SK-N-SH treated with all-trans-retinoic acid at 6 μM for 48 hours (cell line): ENCODE measurements at regions not wholly inside any gene's neighbourhood (a gene's known extent, or its start where the extent isn't known, plus 50 kb on each side); places are given as distances from the start of the nearest gene placed in this dataset.

ENCODE experiments used
- ATAC-seq: fragments of 200-7000 bp; cut with Tn5 transposase; 3 replicates; pipeline ENCODE4 v1.9.1; 2020; ENCODE audit warnings: mild to moderate bottlenecking, moderate library complexity
- BACH2 ChIP-seq: fragments of 250-450 bp; sonication (Bioruptor Pico); IDR thresholded peaks from 2 replicates; pipeline ENCODE4 v1.9.0; 2021; ENCODE audit warnings: mild to moderate bottlenecking, borderline replicate concordance
- CREB5 ChIP-seq: fragments of 250-450 bp; sonication (Bioruptor Pico); IDR thresholded peaks from 2 replicates; pipeline ENCODE4 v1.5.1; 2020; ENCODE audit warnings: low read depth, mild to moderate bottlenecking, moderate library complexity
- CSRNP3 ChIP-seq: fragments of 250-450 bp; sonication (Bioruptor Pico); IDR thresholded peaks from 2 replicates; pipeline ENCODE4 v1.5.1; 2021; ENCODE audit warnings: mild to moderate bottlenecking, moderate library complexity
- ESRRG ChIP-seq: fragments of 250-450 bp; sonication (Bioruptor Pico); IDR thresholded peaks from 2 replicates; pipeline ENCODE4 v1.6.1; 2021; ENCODE audit warnings: mild to moderate bottlenecking
- GLIS3 ChIP-seq: fragments of 250-450 bp; sonication (Bioruptor Pico); IDR thresholded peaks from 2 replicates; pipeline ENCODE4 v1.5.0; 2020; ENCODE audit warnings: mild to moderate bottlenecking, moderate library complexity
- ISL1 ChIP-seq: fragments of 250-450 bp; sonication (Bioruptor Pico); IDR thresholded peaks from 2 replicates; pipeline ENCODE4 v2.1.2; 2022; ENCODE audit warnings: mild to moderate bottlenecking, moderate library complexity
- OSR1 ChIP-seq: fragments of 250-450 bp; sonication (Bioruptor Pico); IDR thresholded peaks from 2 replicates; pipeline ENCODE4 v1.8.0; 2022; ENCODE audit warnings: moderate library complexity, mild to moderate bottlenecking, inconsistent platforms
- PATZ1 ChIP-seq: fragments of 250-450 bp; sonication (Bioruptor Pico); IDR thresholded peaks from 2 replicates; pipeline ENCODE4 v1.8.0; 2020; ENCODE audit warnings: mild to moderate bottlenecking, moderate library complexity, borderline replicate concordance
- POU6F1 ChIP-seq: fragments of 250-450 bp; sonication (Bioruptor Pico); IDR thresholded peaks from 2 replicates; pipeline ENCODE4 v1.8.0; 2021; ENCODE audit warnings: low read depth, mild to moderate bottlenecking, moderate library complexity, borderline replicate concordance
- PPARA ChIP-seq: fragments of 250-450 bp; sonication (Bioruptor Pico); IDR thresholded peaks from 2 replicates; pipeline ENCODE4 v1.5.0; 2020; ENCODE audit warnings: mild to moderate bottlenecking, borderline replicate concordance
- RARB ChIP-seq: fragments of 250-450 bp; sonication (Bioruptor Pico); IDR thresholded peaks from 2 replicates; pipeline ENCODE4 v1.8.0; 2021; ENCODE audit warnings: mild to moderate bottlenecking, moderate library complexity
- SNAI2 ChIP-seq: fragments of 250-450 bp; sonication (Bioruptor Pico); IDR thresholded peaks from 2 replicates; pipeline ENCODE4 v1.5.0; 2020; ENCODE audit warnings: mild to moderate bottlenecking, moderate library complexity
- TCF4 ChIP-seq: fragments of 250-450 bp; sonication (Bioruptor Pico); IDR thresholded peaks from 2 replicates; pipeline ENCODE4 v1.8.0; 2021; ENCODE audit warnings: mild to moderate bottlenecking, moderate library complexity, borderline replicate concordance
- TOX ChIP-seq: fragments of 250-450 bp; sonication (Bioruptor Pico); IDR thresholded peaks from 2 replicates; pipeline ENCODE4 v1.8.0; 2021; ENCODE audit warnings: mild to moderate bottlenecking, moderate library complexity, borderline replicate concordance
- ZC3H10 ChIP-seq: fragments of 250-450 bp; sonication (Bioruptor Pico); IDR thresholded peaks from 2 replicates; pipeline ENCODE4 v1.5.1; 2021; ENCODE audit warnings: mild to moderate bottlenecking, moderate library complexity
- ZFP3 ChIP-seq: fragments of 250-450 bp; sonication (Bioruptor Pico); IDR thresholded peaks from 2 replicates; pipeline ENCODE4 v1.5.0; 2020; ENCODE audit warnings: mild to moderate bottlenecking, moderate library complexity
- ZFP30 ChIP-seq: fragments of 450-650 bp; formaldehyde crosslinking; IDR thresholded peaks from 2 replicates; pipeline ENCODE4 v1.5.0; 2022; ENCODE audit warnings: mild to moderate bottlenecking, moderate library complexity
- ZNF70 ChIP-seq: fragments of 450-650 bp; formaldehyde crosslinking; IDR thresholded peaks from 2 replicates; pipeline ENCODE4 v1.5.0; 2020; ENCODE audit warnings: mild to moderate bottlenecking, moderate library complexity
- ZNF8 ChIP-seq: fragments of 450-650 bp; formaldehyde crosslinking; IDR thresholded peaks from 2 replicates; pipeline ENCODE4 v1.5.0; 2020; ENCODE audit warnings: mild to moderate bottlenecking, moderate library complexity

GRCh38 chr3:175919133-175919532 is 1060.0 kb downstream of the NAALADL2 start (continued):
- TF ChIP-seq CSRNP3 (CRISPR knock-in tag) (no peak), POU6F1 (no peak)

- no peak for ATAC-seq
- TF ChIP-seq TOX (CRISPR knock-in tag) = no peak
- no peak for TF ChIP-seq CREB5
- no peak for TF ChIP-seq BACH2
- no peak for TF ChIP-seq ZNF8
- TF ChIP-seq ZNF70 (CRISPR knock-in tag) = no peak
- no peak for TF ChIP-seq ISL1
- TF ChIP-seq ZFP3 (CRISPR knock-in tag) = no peak
- no peak for TF ChIP-seq TCF4 (CRISPR knock-in tag)
- TF ChIP-seq OSR1 = no peak
- TF ChIP-seq SNAI2 = no peak
- no peak for TF ChIP-seq POU6F1
- no peak for TF ChIP-seq PPARA (CRISPR knock-in tag)
- no peak for TF ChIP-seq CSRNP3 (CRISPR knock-in tag)
- no peak for TF ChIP-seq RARB (CRISPR knock-in tag)
- no peak for TF ChIP-seq ZFP30 (CRISPR knock-in tag)
- no peak for TF ChIP-seq GLIS3 (CRISPR knock-in tag)
These were observed 1057.2 kb downstream of the NAALADL2 start for GRCh38 chr3:175916191-175916934.

GRCh38 chr3:175914785-175915184 is 1055.7 kb downstream of the NAALADL2 start:
- TF ChIP-seq PATZ1 (CRISPR knock-in tag) = no peak
- no peak for TF ChIP-seq ESRRG (CRISPR knock-in tag)
- no peak for TF ChIP-seq ZC3H10 (CRISPR knock-in tag)
- TF ChIP-seq GLIS3 (CRISPR knock-in tag) = no peak
- TF ChIP-seq POU6F1 = no peak
- TF ChIP-seq SNAI2 = no peak
- no peak for TF ChIP-seq OSR1
- no peak for TF ChIP-seq PPARA (CRISPR knock-in tag)
- no peak for TF ChIP-seq ZFP30 (CRISPR knock-in tag)
- no peak for TF ChIP-seq ZNF8
- TF ChIP-seq ZNF70 (CRISPR knock-in tag) = no peak
- no peak for ATAC-seq
